IMR-90 (cell line): ENCODE measurements at regions not wholly inside any gene's neighbourhood (a gene's known extent, or its start where the extent isn't known, plus 50 kb on each side); places are given as distances from the start of the nearest gene placed in this dataset.

Experiments
- ATAC-seq: fragments of 200-7000 bp; cut with Tn5 transposase; 2 replicates; pipeline ENCODE4 v1.9.1; 2020; ENCODE audit warnings: low read depth, mild to moderate bottlenecking, moderate library complexity
- BruUV-seq: library from RNA; stranded (reverse); fragments of 400-500 nt; replicated peaks from 2 replicates; lab custom pipeline; 2021; lab: Mats Ljungman, UMichigan
- CTCF ChIA-PET: fragments of 300-600 bp; formaldehyde crosslinking; extraction: SDS; loops from one replicate; lab custom pipeline; 2021; ENCODE audit warnings: antibody characterized with exemption; lab: Yijun Ruan, JAX
- POLR2A ChIA-PET: fragments of 300-600 bp; sonication (Branson Sonifier 250); formaldehyde crosslinking; loops from one replicate; lab custom pipeline; 2022; ENCODE audit warnings: antibody characterized with exemption; ENCODE audit not compliant: unreplicated experiment; lab: Charles Lee
- DNase-seq: peaks from one replicate; pipeline ENCODE4 v3.0.0; 2013
- H2AFZ ChIP-seq: replicated peaks from 2 replicates; pipeline ENCODE3; 2013; ENCODE audit warnings: low read length, mild to moderate bottlenecking; ENCODE audit not compliant: poor library complexity
- H2AK5ac ChIP-seq: 2 replicates; pipeline ENCODE4 v1.6.1; 2013; ENCODE audit warnings: low read depth, low read length, inconsistent platforms
- H2AK9ac ChIP-seq: replicated peaks from 2 replicates; pipeline ENCODE3; 2013; ENCODE audit warnings: mild to moderate bottlenecking, low read depth, low read length, moderate library complexity; ENCODE audit not compliant: poor library complexity
- H2BK120ac ChIP-seq: 2 replicates; pipeline ENCODE4 v1.6.1; 2013; ENCODE audit warnings: low read depth, low read length, inconsistent platforms
- H2BK15ac ChIP-seq: 3 replicates; pipeline ENCODE4 v1.6.1; 2013; ENCODE audit warnings: low read depth, low read length, inconsistent platforms
- H2BK20ac ChIP-seq: 2 replicates; pipeline ENCODE4 v1.6.1; 2013; ENCODE audit warnings: low read depth, mild to moderate bottlenecking, inconsistent platforms, low read length, moderate library complexity
- H2BK5ac ChIP-seq: 2 replicates; pipeline ENCODE4 v1.6.1; 2013; ENCODE audit warnings: mild to moderate bottlenecking, low read depth, low read length, inconsistent platforms; ENCODE audit not compliant: poor library complexity, severe bottlenecking
- H3K14ac ChIP-seq: replicated peaks from 2 replicates; pipeline ENCODE4 v1.6.1; 2013; ENCODE audit warnings: low read depth, low read length, inconsistent platforms
- H3K18ac ChIP-seq: 2 replicates; pipeline ENCODE4 v1.6.1; 2013; ENCODE audit warnings: low read depth, low read length, control low read depth
- H3K23ac ChIP-seq: 2 replicates; pipeline ENCODE4 v1.6.1; 2013; ENCODE audit warnings: low read depth, low read length, inconsistent platforms
- H3K27ac ChIP-seq: 2 replicates; pipeline ENCODE4 v1.5.1; 2013; ENCODE audit warnings: mild to moderate bottlenecking, control low read depth, low read length; ENCODE audit not compliant: insufficient read depth
- H3K27me3 ChIP-seq: 2 replicates; pipeline ENCODE4 v1.6.1; 2013; ENCODE audit warnings: low read length; ENCODE audit not compliant: control insufficient read depth, insufficient read depth
- H3K36me3 ChIP-seq: 2 replicates; pipeline ENCODE4 v1.6.1; 2013; ENCODE audit warnings: low read length, mixed read lengths; ENCODE audit not compliant: control insufficient read depth, insufficient read depth
- H3K4ac ChIP-seq: 2 replicates; pipeline ENCODE4 v1.6.1; 2013; ENCODE audit warnings: low read depth, low read length, inconsistent platforms
- H3K4me1 ChIP-seq: 2 replicates; pipeline ENCODE4 v1.6.1; 2013; ENCODE audit warnings: low read length, mixed read lengths; ENCODE audit not compliant: control insufficient read depth, insufficient read depth
- H3K4me2 ChIP-seq: 2 replicates; pipeline ENCODE4 v1.6.1; 2013; ENCODE audit warnings: low read depth, mild to moderate bottlenecking, control low read depth, low read length, moderate library complexity
- H3K4me3 ChIP-seq: 2 replicates; pipeline ENCODE4 v1.5.1; 2013; ENCODE audit warnings: low read depth, mild to moderate bottlenecking, control low read depth, low read length, moderate library complexity; ENCODE audit not compliant: insufficient read depth
- H3K56ac ChIP-seq: 2 replicates; pipeline ENCODE4 v1.6.1; 2013; ENCODE audit warnings: low read length, inconsistent platforms; ENCODE audit not compliant: insufficient read depth; ENCODE audit errors: extremely low read depth
- H3K79me1 ChIP-seq, 2 experiments: 2 replicates each; pipeline ENCODE4 v1.6.1; 2013; ENCODE audit warnings: low read length in 2 of 2, inconsistent platforms in 1 of 2, low read depth in 1 of 2
- H3K9ac ChIP-seq: 2 replicates; pipeline ENCODE4 v1.6.1; 2013; ENCODE audit warnings: low read depth, low read length, control low read depth
- H3K9me1 ChIP-seq: 2 replicates; pipeline ENCODE4 v1.6.1; 2013; ENCODE audit warnings: low read length, inconsistent platforms; ENCODE audit not compliant: insufficient read depth
- H3K9me3 ChIP-seq: 2 replicates; pipeline ENCODE4 v1.6.1; 2013; ENCODE audit warnings: low read length; ENCODE audit not compliant: control insufficient read depth, insufficient read depth
- H4K20me1 ChIP-seq: 2 replicates; pipeline ENCODE4 v1.6.1; 2013; ENCODE audit warnings: low read length, inconsistent platforms; ENCODE audit not compliant: insufficient read depth
- H4K5ac ChIP-seq: 2 replicates; pipeline ENCODE4 v1.6.1; 2013; ENCODE audit warnings: mild to moderate bottlenecking, low read depth, low read length, control low read depth
- H4K8ac ChIP-seq, 2 experiments: 2 replicates each; pipeline ENCODE4 v1.6.1; 2013; ENCODE audit warnings: low read depth in 2 of 2, low read length in 2 of 2, control low read depth in 1 of 2, inconsistent platforms in 1 of 2
- H4K91ac ChIP-seq: 2 replicates; pipeline ENCODE4 v1.6.1; 2013; ENCODE audit warnings: low read depth, low read length, inconsistent platforms; ENCODE audit not compliant: insufficient read depth
- BHLHE40 ChIP-seq: fragments of 150-350 bp; IDR thresholded peaks from 2 replicates; pipeline ENCODE4 v1.6.1; 2016; ENCODE audit warnings: mild to moderate bottlenecking, low read depth, low read length
- CEBPB ChIP-seq: IDR thresholded peaks from 2 replicates; pipeline ENCODE4 v1.6.1; 2012; ENCODE audit warnings: low read depth, low read length, improper control_type of control experiment
- CTCF ChIP-seq: conservative IDR thresholded peaks from 2 replicates; pipeline ENCODE4 v1.5.1; 2012; ENCODE audit warnings: mild to moderate bottlenecking, low read depth, low read length, improper control_type of control experiment
- ELK1 ChIP-seq: fragments of 150-350 bp; IDR thresholded peaks from 2 replicates; pipeline ENCODE4 v1.6.1; 2016; ENCODE audit warnings: low read depth, mild to moderate bottlenecking, low read length, moderate library complexity, borderline replicate concordance
- FOS ChIP-seq: fragments of 150-350 bp; IDR thresholded peaks from 2 replicates; pipeline ENCODE4 v1.6.1; 2016; ENCODE audit warnings: low read depth, low read length
- MAFK ChIP-seq: IDR thresholded peaks from 2 replicates; pipeline ENCODE4 v1.6.1; 2012; ENCODE audit warnings: low read depth, low read length, improper control_type of control experiment
- MAZ ChIP-seq: IDR thresholded peaks from 2 replicates; pipeline ENCODE4 v1.6.1; 2012; ENCODE audit warnings: low read depth, mild to moderate bottlenecking, low read length, improper control_type of control experiment, moderate library complexity, borderline replicate concordance
- MXI1 ChIP-seq: IDR thresholded peaks from 2 replicates; pipeline ENCODE4 v1.6.1; 2012; ENCODE audit warnings: low read depth, mild to moderate bottlenecking, low read length, moderate library complexity, borderline replicate concordance
- RAD21 ChIP-seq: IDR thresholded peaks from 2 replicates; pipeline ENCODE4 v1.6.1; 2012; ENCODE audit warnings: low read length, improper control_type of control experiment
- RCOR1 ChIP-seq: IDR thresholded peaks from 2 replicates; pipeline ENCODE4 v1.6.1; 2012; ENCODE audit warnings: mild to moderate bottlenecking, low read length, improper control_type of control experiment; ENCODE audit not compliant: insufficient replicate concordance
- RFX5 ChIP-seq: IDR thresholded peaks from 2 replicates; pipeline ENCODE4 v1.8.0; 2012; ENCODE audit warnings: low read depth, mild to moderate bottlenecking, low read length, moderate library complexity
- SMC3 ChIP-seq: fragments of 150-350 bp; IDR thresholded peaks from 2 replicates; pipeline ENCODE4 v1.6.1; 2016; ENCODE audit warnings: low read depth, mild to moderate bottlenecking, antibody characterized with exemption, low read length, moderate library complexity
- USF2 ChIP-seq: fragments of 150-350 bp; IDR thresholded peaks from 2 replicates; pipeline ENCODE4 v1.6.1; 2017; ENCODE audit warnings: mild to moderate bottlenecking, antibody characterized with exemption, low read length, low read depth
- WGBS, 2 experiments: methylation state at CpG; one replicate each; pipeline versions ENCODE4 v1.1.5 to v1.1.7; 2013; ENCODE audit warnings: missing lambda C conversion rate in 2 of 2; ENCODE audit not compliant: insufficient read length in 1 of 2; ENCODE audit errors: extremely low coverage in 2 of 2; 5-methylcytosine and 5-hydroxymethylcytosine counted together
- dilution Hi-C: fragments of 300-500 bp; cut with HindIII; formaldehyde crosslinking; loops from one replicate; pipeline ENCODE4 v1.14.3; 2018; ENCODE audit warnings: low sequenced_read_pairs; ENCODE audit not compliant: unreplicated experiment
- in situ Hi-C: fragments of 300-500 bp; cut with MboI; formaldehyde crosslinking; loops from 3 replicates; pipeline ENCODE4 v1.14.3; 2019; ENCODE audit warnings: low sequenced_read_pairs, inconsistent platforms, mixed read lengths
- intact Hi-C: fragments of 100-400 bp; cut with micrococcal nuclease; formaldehyde crosslinking; loops from 2 replicates; pipeline ENCODE4 v1.10.0; 2022

- H3K79me1 ChIP-seq = no peaks in the 10 kb centered on the region
- H3K56ac ChIP-seq = no peak overlapping the region
- H3K18ac ChIP-seq = no peak overlapping the region
- intact Hi-C loops (no loop called here), in situ Hi-C loops (no loop called here), dilution Hi-C loops (no loop called here)
- no TSS peak for BruUV-seq
- peaks cover 15% of the 10 kb centered on the region for H3K9me3 ChIP-seq
- no peak overlapping the region for H2AFZ ChIP-seq
- H3K4me1 ChIP-seq = no peaks in the 10 kb centered on the region
- no peak overlapping the region for H4K8ac ChIP-seq
- no peak overlapping the region for H2BK20ac ChIP-seq
- H2BK5ac ChIP-seq = no peak overlapping the region
- no peak overlapping the region for H3K4me3 ChIP-seq
- no peak overlapping the region for H4K91ac ChIP-seq
- no peak for ATAC-seq
- TF ChIP-seq MAFK (no peak), USF2 (no peak), RCOR1 (no peak), ELK1 (no peak), RAD21 (no peak), CTCF (no peak), BHLHE40 (no peak), MAZ (no peak), SMC3 (no peak), RFX5 (no peak), MXI1 (no peak), FOS (no peak), CEBPB (no peak)
- POLR2A ChIA-PET = no interaction called here
- H3K4ac ChIP-seq = no peak overlapping the region
- H4K5ac ChIP-seq = no peak overlapping the region
- H3K36me3 ChIP-seq = no peaks in the 10 kb centered on the region
- H3K9me1 ChIP-seq = no peaks in the 10 kb centered on the region
- no peaks in the 10 kb centered on the region for H4K20me1 ChIP-seq
- no peaks in the 10 kb centered on the region for H3K27me3 ChIP-seq
- H2BK120ac ChIP-seq = no peak overlapping the region
- no CpG with 5 or more reads among the region's 6 CpGs for WGBS, 2 experiments
- no peak overlapping the region for H3K27ac ChIP-seq
- H3K14ac ChIP-seq = no peak overlapping the region
- DNase-seq = no peak
- no peak overlapping the region for H2BK15ac ChIP-seq
- no peak overlapping the region for H3K9ac ChIP-seq
- CTCF ChIA-PET = no interaction called here
- no peak overlapping the region for H2AK9ac ChIP-seq
- no peak overlapping the region for H3K23ac ChIP-seq
- H2AK5ac ChIP-seq = no peak overlapping the region
- no peak overlapping the region for H3K4me2 ChIP-seq
These were observed 736.8 kb downstream of the SOCS6 start for GRCh38 chr18:71025505-71026225.
